ENCODE measurements at regions not wholly inside any gene's neighbourhood (a gene's known extent, or its start where the extent isn't known, plus 50 kb on each side); places are given as distances from the start of the nearest gene placed in this dataset.

DNA sequence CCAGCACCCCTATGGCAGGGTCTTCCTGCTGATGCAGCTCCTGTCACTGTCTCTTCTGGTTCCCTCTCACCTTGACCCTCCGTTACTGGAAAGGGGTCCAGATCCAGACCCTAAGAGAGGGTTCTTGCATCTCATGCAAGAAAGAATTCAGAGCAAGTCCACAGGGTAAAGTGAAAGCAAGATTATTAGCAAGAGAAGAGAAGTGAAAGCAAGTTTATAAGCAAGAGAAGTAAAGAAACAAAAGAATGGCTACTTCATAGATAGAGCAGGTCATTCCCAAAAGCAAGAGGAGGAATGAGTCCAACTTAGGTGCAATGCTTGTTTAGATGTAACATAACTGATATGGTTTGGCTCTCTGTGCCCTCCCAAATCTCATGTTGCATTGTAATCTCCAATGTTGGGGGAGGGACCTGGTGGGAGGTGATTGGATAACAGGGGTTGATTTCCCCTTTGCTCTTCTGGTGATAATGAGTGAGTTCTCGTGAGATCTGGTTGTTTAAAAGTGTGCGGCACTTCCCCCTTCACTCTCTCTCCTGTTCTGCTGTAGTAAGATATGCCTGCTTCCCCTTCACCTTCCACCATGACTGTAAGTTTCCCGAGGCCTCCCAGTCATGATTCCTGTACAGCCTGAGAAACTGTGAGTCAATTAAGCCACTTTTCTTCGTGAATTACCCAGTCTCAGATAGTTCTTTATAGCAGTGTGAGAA lies 183.3 kb downstream of the MED10 start:
- Mint-ChIP-seq H3K4me3 (peak overlapping the region; percentile 14), H3K27me3 (peaks cover 4% of the 10 kb centered on the region), H3K4me1 (ENCODE audit: unreplicated experiment) (peaks cover 15% of the 10 kb centered on the region), H3K27ac (no peak overlapping the region), H3K36me3 (no peaks in the 10 kb centered on the region), H3K9me3 (peaks cover 7% of the 10 kb centered on the region)
- TF ChIP-seq CTCF (conservative IDR thresholded peaks at IDR 0.05): no peak
- DNase-seq (ENCODE audit: extremely low spot score, unreplicated experiment): no peak

- H3K36me3 Mint-ChIP-seq: no peaks in the 10 kb centered on the region
Observed at GRCh38 chr5:6194261-6194875, 184.0 kb downstream of the MED10 start.

GRCh38 chr5:6193310-6193709 lies 185.0 kb downstream of the MED10 start:
- Mint-ChIP-seq H3K27ac (peak overlapping the region; percentile 88), H3K4me3 (peak overlapping the region; percentile 42), H3K27me3 (peaks cover 4% of the 10 kb centered on the region), H3K9me3 (peaks cover 7% of the 10 kb centered on the region), H3K36me3 (no peaks in the 10 kb centered on the region), H3K4me1 (ENCODE audit: unreplicated experiment) (peaks cover 15% of the 10 kb centered on the region)
- DNase-seq (ENCODE audit: extremely low spot score, unreplicated experiment): no peak
- TF ChIP-seq CTCF (conservative IDR thresholded peaks at IDR 0.05): no peak

More at GRCh38 chr5:6194261-6194875, 184.0 kb downstream of the MED10 start:
- TF ChIP-seq CTCF (conservative IDR thresholded peaks at IDR 0.05): no peak
- Mint-ChIP-seq H3K27me3 (peaks cover 4% of the 10 kb centered on the region), H3K4me1 (ENCODE audit: unreplicated experiment) (peaks cover 15% of the 10 kb centered on the region), H3K9me3 (peaks cover 7% of the 10 kb centered on the region), H3K4me3 (no peak overlapping the region), H3K27ac (no peak overlapping the region)
- no peak for DNase-seq (ENCODE audit: extremely low spot score, unreplicated experiment)

DNA sequence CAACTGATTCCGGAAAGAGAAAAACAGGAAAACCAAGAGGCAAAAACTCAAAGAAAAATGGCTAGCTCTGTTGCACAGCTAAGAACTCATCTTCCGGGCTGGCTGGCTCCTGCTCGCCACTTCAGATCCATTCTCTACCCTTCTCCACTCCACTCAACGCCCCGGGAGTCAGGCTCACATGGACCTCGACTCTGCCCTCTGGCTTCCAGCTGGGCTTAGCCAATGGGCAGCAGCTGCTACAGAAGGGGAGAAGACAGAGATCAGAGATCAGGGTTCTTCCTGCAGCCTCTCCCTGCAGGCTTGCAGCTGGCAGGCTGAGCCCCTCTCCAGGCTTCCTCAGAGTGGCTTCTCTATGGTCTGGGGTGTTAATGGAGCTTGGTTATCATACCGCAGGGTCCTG lies 187.5 kb downstream of the MED10 start:
- peaks cover 4% of the 10 kb centered on the region for H3K27me3 Mint-ChIP-seq
- no peaks in the 10 kb centered on the region for H3K36me3 Mint-ChIP-seq
- peaks cover 15% of the 10 kb centered on the region for H3K4me1 Mint-ChIP-seq (ENCODE audit: unreplicated experiment)
- DNase-seq (ENCODE audit: extremely low spot score, unreplicated experiment): no peak
- TF ChIP-seq CTCF (conservative IDR thresholded peaks at IDR 0.05): no peak
- H3K4me3 Mint-ChIP-seq: no peak overlapping the region
- H3K9me3 Mint-ChIP-seq: no peaks in the 10 kb centered on the region
- no peak overlapping the region for H3K27ac Mint-ChIP-seq

DNA sequence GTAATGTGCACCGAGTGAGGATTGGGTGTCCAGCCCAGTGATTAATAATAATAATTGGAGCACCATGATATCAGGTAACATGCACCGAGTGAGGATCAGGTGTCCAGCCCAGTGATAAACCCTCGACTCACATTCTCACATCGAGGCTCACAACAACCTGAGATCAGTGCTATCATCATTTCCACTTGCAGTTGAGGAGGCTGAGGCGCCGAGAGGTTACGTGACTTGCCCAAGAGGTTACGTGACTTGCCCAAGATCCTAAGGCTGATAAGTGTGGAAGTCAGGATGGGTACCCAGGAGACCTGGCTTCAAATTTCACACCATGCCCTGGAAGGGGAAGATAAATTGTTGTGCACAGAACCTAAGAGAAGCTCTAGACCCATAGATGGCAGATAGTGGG lies 189.4 kb downstream of the MED10 start:
- H3K27ac Mint-ChIP-seq: no peak overlapping the region
- TF ChIP-seq CTCF (conservative IDR thresholded peaks at IDR 0.05): no peak
- H3K4me3 Mint-ChIP-seq: no peak overlapping the region
- no peaks in the 10 kb centered on the region for H3K36me3 Mint-ChIP-seq
- H3K27me3 Mint-ChIP-seq: peaks cover 14% of the 10 kb centered on the region
- no peak for DNase-seq (ENCODE audit: extremely low spot score, unreplicated experiment)
- H3K9me3 Mint-ChIP-seq: peaks cover 4% of the 10 kb centered on the region
- H3K4me1 Mint-ChIP-seq (ENCODE audit: unreplicated experiment): peaks cover 9% of the 10 kb centered on the region
